Kidney epithelial cell (primary cell): ENCODE measurements at regions not wholly inside any gene's neighbourhood (a gene's known extent, or its start where the extent isn't known, plus 50 kb on each side); places are given as distances from the start of the nearest gene placed in this dataset.

ENCODE experiments used
- DNase-seq: peaks from one replicate; pipeline ENCODE4 v3.0.0-alpha.2; 2010; ENCODE audit warnings: low read depth
- H3K27me3 ChIP-seq: 2 replicates; pipeline ENCODE4 v1.6.0; 2011; ENCODE audit warnings: low read length; ENCODE audit not compliant: control insufficient read depth, insufficient read depth
- H3K36me3 ChIP-seq: 2 replicates; pipeline ENCODE4 v1.5.1; 2011; ENCODE audit warnings: low read length; ENCODE audit not compliant: control insufficient read depth, insufficient read depth
- H3K4me3 ChIP-seq: 2 replicates; pipeline ENCODE4 v1.5.1; 2011; ENCODE audit warnings: low read depth, mild to moderate bottlenecking, control low read depth, low read length
- CTCF ChIP-seq: IDR thresholded peaks from 2 replicates; pipeline ENCODE4 v1.5.1; 2011; ENCODE audit warnings: mild to moderate bottlenecking, moderate library complexity, low read length, control low read depth, inconsistent platforms; ENCODE audit not compliant: insufficient read depth, poor library complexity, severe bottlenecking

- Histone ChIP-seq H3K27me3 (no peaks in the 10 kb centered on the region), H3K36me3 (no peaks in the 10 kb centered on the region), H3K4me3 (no peak overlapping the region)
- DNase-seq, result no peak
- TF ChIP-seq CTCF, result no peak
Observed at GRCh38 chr5:88967633-88968585, 84.9 kb upstream of the MEF2C start.

GRCh38 chr5:88964831-88965230, 81.8 kb upstream of the MEF2C start:
- H3K27me3 ChIP-seq, result no peaks in the 10 kb centered on the region
- no peak overlapping the region for H3K4me3 ChIP-seq
- H3K36me3 ChIP-seq, result no peaks in the 10 kb centered on the region
- no peak for DNase-seq
- no peak for TF ChIP-seq CTCF

GRCh38 chr5:88957013-88957412, 74.0 kb upstream of the MEF2C start:
- no peak for DNase-seq
- no peak for TF ChIP-seq CTCF
- no peaks in the 10 kb centered on the region for H3K27me3 ChIP-seq
- no peak overlapping the region for H3K4me3 ChIP-seq
- H3K36me3 ChIP-seq, result no peaks in the 10 kb centered on the region

- H3K36me3 ChIP-seq, result no peaks in the 10 kb centered on the region
Observed at GRCh38 chr5:88956416-88956815, 73.4 kb upstream of the MEF2C start.

GRCh38 chr5:88955403-88955802, 72.4 kb upstream of the MEF2C start:
- Histone ChIP-seq H3K36me3 (no peaks in the 10 kb centered on the region), H3K4me3 (no peak overlapping the region), H3K27me3 (no peaks in the 10 kb centered on the region)
- no peak for DNase-seq
- TF ChIP-seq CTCF, result no peak

More at GRCh38 chr5:88956416-88956815, 73.4 kb upstream of the MEF2C start:
- Histone ChIP-seq H3K4me3 (no peak overlapping the region), H3K27me3 (no peaks in the 10 kb centered on the region)
- TF ChIP-seq CTCF, result no peak
- DNase-seq, result no peak

- DNase-seq, result no peak
- Histone ChIP-seq H3K36me3 (no peaks in the 10 kb centered on the region), H3K27me3 (no peaks in the 10 kb centered on the region), H3K4me3 (no peak overlapping the region)
- no peak for TF ChIP-seq CTCF
Observed at GRCh38 chr5:88954511-88954910, 71.5 kb upstream of the MEF2C start.
